ENCODE measurements at regions not wholly inside any gene's neighbourhood (a gene's known extent, or its start where the extent isn't known, plus 50 kb on each side); places are given as distances from the start of the nearest gene placed in this dataset.

DNA sequence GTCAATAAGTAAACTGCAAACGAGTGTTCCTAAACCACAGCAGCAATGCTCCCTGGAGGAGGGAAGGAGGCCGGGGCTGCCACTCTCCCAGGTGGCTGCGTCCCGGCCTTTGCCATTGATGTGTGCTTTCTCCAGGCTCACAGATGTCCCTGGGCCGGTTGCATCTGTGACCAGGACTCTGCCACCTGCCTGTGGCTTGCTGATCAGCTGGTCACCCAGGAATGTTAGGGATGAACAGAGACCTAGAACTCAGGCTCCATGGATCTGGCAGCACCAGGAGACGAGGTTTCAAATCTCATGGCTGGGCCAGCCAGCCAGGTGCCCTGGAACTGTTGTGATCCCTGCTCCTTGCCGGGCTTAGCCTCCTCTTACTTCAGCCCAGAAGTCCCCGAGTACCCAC, 65.7 kb downstream of the KLF15 start (continued):
- TF ChIP-seq, protein P1, sequence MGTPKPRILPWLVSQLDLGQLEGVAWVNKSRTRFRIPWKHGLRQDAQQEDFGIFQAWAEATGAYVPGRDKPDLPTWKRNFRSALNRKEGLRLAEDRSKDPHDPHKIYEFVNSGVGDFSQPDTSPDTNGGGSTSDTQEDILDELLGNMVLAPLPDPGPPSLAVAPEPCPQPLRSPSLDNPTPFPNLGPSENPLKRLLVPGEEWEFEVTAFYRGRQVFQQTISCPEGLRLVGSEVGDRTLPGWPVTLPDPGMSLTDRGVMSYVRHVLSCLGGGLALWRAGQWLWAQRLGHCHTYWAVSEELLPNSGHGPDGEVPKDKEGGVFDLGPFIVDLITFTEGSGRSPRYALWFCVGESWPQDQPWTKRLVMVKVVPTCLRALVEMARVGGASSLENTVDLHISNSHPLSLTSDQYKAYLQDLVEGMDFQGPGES (IDR thresholded peaks at IDR 0.05; ENCODE audit: low read depth, low read length) = no peak

DNA sequence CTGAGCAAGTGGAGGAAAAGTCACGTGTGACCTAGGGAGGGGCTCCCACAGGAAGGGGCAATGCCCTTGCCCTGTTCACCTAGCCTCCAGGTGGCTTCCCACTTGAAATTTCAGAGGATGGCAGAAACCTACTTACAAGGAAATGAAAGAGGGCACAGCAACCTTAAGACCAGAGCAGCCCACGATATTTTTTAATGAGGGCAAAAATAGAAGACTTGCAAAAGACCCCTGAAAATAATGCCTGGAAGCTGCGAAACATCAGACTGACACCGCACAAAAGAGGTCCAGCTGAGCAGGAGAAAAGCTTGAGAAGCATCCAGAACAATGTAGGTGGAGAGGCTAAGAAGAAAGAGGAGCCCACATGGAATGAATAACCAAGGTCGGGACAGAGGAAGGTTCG, 66.1 kb downstream of the KLF15 start:
- no peak overlapping the region for H3K27ac ChIP-seq (ENCODE audit: low read depth in 2 of 2, low read length in 1 of 2)
- no peaks in the 10 kb centered on the region for H3K79me2 ChIP-seq (ENCODE audit: insufficient read depth)
- DNase-seq = no peak
- no peak overlapping the region for H3K4me2 ChIP-seq
- TF ChIP-seq, protein P2, sequence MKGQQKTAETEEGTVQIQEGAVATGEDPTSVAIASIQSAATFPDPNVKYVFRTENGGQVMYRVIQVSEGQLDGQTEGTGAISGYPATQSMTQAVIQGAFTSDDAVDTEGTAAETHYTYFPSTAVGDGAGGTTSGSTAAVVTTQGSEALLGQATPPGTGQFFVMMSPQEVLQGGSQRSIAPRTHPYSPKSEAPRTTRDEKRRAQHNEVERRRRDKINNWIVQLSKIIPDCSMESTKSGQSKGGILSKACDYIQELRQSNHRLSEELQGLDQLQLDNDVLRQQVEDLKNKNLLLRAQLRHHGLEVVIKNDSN (IDR thresholded peaks at IDR 0.05; ENCODE audit: borderline replicate concordance, low read depth) = no peak
- TF ChIP-seq GABPA (IDR thresholded peaks at IDR 0.05; ENCODE audit: low read depth) (no peak), FOXM1 (IDR thresholded peaks at IDR 0.05; ENCODE audit: low read depth) (no peak), SMC3 (IDR thresholded peaks at IDR 0.05; ENCODE audit: low read depth, low read length) (no peak), JUND (IDR thresholded peaks at IDR 0.05) (no peak), NRF1 (IDR thresholded peaks at IDR 0.05; ENCODE audit: low read depth, low read length) (no peak), RXRA (IDR thresholded peaks at IDR 0.05; ENCODE audit: borderline replicate concordance, low read depth) (no peak), FOSL2 (IDR thresholded peaks at IDR 0.05; ENCODE audit: borderline replicate concordance, low read depth) (no peak)
- TF ChIP-seq, protein P3, sequence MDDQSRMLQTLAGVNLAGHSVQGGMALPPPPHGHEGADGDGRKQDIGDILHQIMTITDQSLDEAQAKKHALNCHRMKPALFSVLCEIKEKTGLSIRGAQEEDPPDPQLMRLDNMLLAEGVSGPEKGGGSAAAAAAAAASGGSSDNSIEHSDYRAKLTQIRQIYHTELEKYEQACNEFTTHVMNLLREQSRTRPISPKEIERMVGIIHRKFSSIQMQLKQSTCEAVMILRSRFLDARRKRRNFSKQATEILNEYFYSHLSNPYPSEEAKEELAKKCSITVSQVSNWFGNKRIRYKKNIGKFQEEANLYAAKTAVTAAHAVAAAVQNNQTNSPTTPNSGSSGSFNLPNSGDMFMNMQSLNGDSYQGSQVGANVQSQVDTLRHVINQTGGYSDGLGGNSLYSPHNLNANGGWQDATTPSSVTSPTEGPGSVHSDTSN (IDR thresholded peaks at IDR 0.05) = no peak
- TF ChIP-seq, protein P4, sequence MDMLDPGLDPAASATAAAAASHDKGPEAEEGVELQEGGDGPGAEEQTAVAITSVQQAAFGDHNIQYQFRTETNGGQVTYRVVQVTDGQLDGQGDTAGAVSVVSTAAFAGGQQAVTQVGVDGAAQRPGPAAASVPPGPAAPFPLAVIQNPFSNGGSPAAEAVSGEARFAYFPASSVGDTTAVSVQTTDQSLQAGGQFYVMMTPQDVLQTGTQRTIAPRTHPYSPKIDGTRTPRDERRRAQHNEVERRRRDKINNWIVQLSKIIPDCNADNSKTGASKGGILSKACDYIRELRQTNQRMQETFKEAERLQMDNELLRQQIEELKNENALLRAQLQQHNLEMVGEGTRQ (IDR thresholded peaks at IDR 0.05; ENCODE audit: borderline replicate concordance, low read depth, low read length) = no peak
- no peaks in the 10 kb centered on the region for H3K36me3 ChIP-seq (replicated peaks in 1 of 2; ENCODE audit: control insufficient read depth in 1 of 2, insufficient read depth in 2 of 2, low read length in 1 of 2)
- WGBS (ENCODE audit: low lambda C conversion rate) = 67% methylated on average over 6 of the region's 6 CpGs
- H3K9ac ChIP-seq = no peak overlapping the region
- no peaks in the 10 kb centered on the region for H3F3A ChIP-seq (replicated peaks; ENCODE audit: insufficient read depth)
- H2AFZ ChIP-seq (ENCODE audit: low read depth) = no peak overlapping the region
- no peaks in the 10 kb centered on the region for H3K9me2 ChIP-seq
- H3K9me3 ChIP-seq = no peaks in the 10 kb centered on the region
- H3K27me3 ChIP-seq (ENCODE audit: insufficient read depth) = peaks cover 5% of the 10 kb centered on the region; the same call in 1 of the 2 replicates
- H3K4me1 ChIP-seq (ENCODE audit: control insufficient read depth in 1 of 2, insufficient read depth in 2 of 2, low read depth in 1 of 2, low read length in 1 of 2) = peaks cover 0 to 6% of the 10 kb centered on the region in 2 experiments; a peak in 2 of 4 replicates
- CTCF ChIA-PET = interaction anchor here (0.6 to 0.7 kb wide), 2 partner anchors 95 to 98 kb away, joined by 3 read pairs; no protein-coding TSS in a partner anchor
- POLR2A ChIA-PET = no interaction called here
- no peak overlapping the region for H3K4me3 ChIP-seq (ENCODE audit: low read depth in 2 of 2, low read length in 1 of 2)
- H4K20me1 ChIP-seq (ENCODE audit: insufficient read depth) = no peaks in the 10 kb centered on the region

DNA sequence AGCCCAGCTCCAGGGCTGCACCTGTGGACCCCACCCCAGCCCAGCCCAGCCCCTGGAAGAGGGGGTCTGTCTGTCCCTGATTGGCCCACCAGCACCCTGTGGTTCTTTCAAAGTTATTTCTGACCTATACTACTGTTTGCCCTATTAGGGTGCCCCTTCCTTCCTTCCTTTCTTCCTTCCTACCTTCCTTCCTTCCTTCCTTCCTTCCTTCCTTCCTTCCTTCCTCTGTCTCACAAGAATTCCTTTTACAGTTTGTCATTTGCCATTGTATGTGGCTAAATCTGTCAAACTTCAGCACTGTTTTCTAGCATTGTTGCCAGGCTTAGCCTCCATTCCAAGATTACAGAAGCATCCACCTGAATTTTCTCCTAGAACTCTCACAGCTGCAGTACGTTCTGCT, 66.9 kb downstream of the KLF15 start:
- Histone ChIP-seq H3F3A (replicated peaks; ENCODE audit: insufficient read depth) (no peaks in the 10 kb centered on the region), H3K27me3 (ENCODE audit: insufficient read depth) (peaks cover 5% of the 10 kb centered on the region; the same call in 1 of the 2 replicates), H3K4me3 (ENCODE audit: low read depth in 2 of 2, low read length in 1 of 2) (no peak overlapping the region), H3K4me2 (no peak overlapping the region), H3K36me3 (replicated peaks in 1 of 2; ENCODE audit: control insufficient read depth in 1 of 2, insufficient read depth in 2 of 2, low read length in 1 of 2) (no peaks in the 10 kb centered on the region), H3K79me2 (ENCODE audit: insufficient read depth) (no peaks in the 10 kb centered on the region), H3K4me1 (ENCODE audit: control insufficient read depth in 1 of 2, insufficient read depth in 2 of 2, low read depth in 1 of 2, low read length in 1 of 2) (peaks cover 0 to 6% of the 10 kb centered on the region in 2 experiments; a peak in 2 of 4 replicates), H3K9me3 (no peaks in the 10 kb centered on the region), H3K9me2 (no peaks in the 10 kb centered on the region), H4K20me1 (ENCODE audit: insufficient read depth) (no peaks in the 10 kb centered on the region), H2AFZ (ENCODE audit: low read depth) (no peak overlapping the region), H3K27ac (ENCODE audit: low read depth in 2 of 2, low read length in 1 of 2) (no peak overlapping the region), H3K9ac (no peak overlapping the region)
- CTCF ChIA-PET = no interaction called here
- TF ChIP-seq FOXM1 (IDR thresholded peaks at IDR 0.05; ENCODE audit: low read depth) (no peak), FOSL2 (IDR thresholded peaks at IDR 0.05; ENCODE audit: borderline replicate concordance, low read depth) (no peak), NRF1 (IDR thresholded peaks at IDR 0.05; ENCODE audit: low read depth, low read length) (no peak), GABPA (IDR thresholded peaks at IDR 0.05; ENCODE audit: low read depth) (no peak), TAF1 (IDR thresholded peaks at IDR 0.05; ENCODE audit: borderline replicate concordance, low read depth, low read length) (no peak), RXRA (IDR thresholded peaks at IDR 0.05; ENCODE audit: borderline replicate concordance, low read depth) (no peak), GATA2 (CRISPR knock-in tag; IDR thresholded peaks at IDR 0.05) (no peak), YY1 (IDR thresholded peaks at IDR 0.05; ENCODE audit: low read depth) (no peak), ELF1 (IDR thresholded peaks at IDR 0.05) (no peak), CHD2 (IDR thresholded peaks at IDR 0.05; ENCODE audit: low read length, partially characterized antibody) (no peak), MXI1 (IDR thresholded peaks at IDR 0.05; ENCODE audit: low read depth, low read length) (no peak)
- TF ChIP-seq, protein P3 (IDR thresholded peaks at IDR 0.05) = no peak
- TF ChIP-seq, protein P5, sequence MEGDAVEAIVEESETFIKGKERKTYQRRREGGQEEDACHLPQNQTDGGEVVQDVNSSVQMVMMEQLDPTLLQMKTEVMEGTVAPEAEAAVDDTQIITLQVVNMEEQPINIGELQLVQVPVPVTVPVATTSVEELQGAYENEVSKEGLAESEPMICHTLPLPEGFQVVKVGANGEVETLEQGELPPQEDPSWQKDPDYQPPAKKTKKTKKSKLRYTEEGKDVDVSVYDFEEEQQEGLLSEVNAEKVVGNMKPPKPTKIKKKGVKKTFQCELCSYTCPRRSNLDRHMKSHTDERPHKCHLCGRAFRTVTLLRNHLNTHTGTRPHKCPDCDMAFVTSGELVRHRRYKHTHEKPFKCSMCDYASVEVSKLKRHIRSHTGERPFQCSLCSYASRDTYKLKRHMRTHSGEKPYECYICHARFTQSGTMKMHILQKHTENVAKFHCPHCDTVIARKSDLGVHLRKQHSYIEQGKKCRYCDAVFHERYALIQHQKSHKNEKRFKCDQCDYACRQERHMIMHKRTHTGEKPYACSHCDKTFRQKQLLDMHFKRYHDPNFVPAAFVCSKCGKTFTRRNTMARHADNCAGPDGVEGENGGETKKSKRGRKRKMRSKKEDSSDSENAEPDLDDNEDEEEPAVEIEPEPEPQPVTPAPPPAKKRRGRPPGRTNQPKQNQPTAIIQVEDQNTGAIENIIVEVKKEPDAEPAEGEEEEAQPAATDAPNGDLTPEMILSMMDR (IDR thresholded peaks at IDR 0.05) = no peak
- POLR2A ChIA-PET = no interaction called here
- no peak for DNase-seq
- 25% methylated on average over 1 of the region's 1 CpG for WGBS (ENCODE audit: low lambda C conversion rate)

Data from SK-N-SH (cell line).